ENCODE measurements at regions not wholly inside any gene's neighbourhood (a gene's known extent, or its start where the extent isn't known, plus 50 kb on each side); places are given as distances from the start of the nearest gene placed in this dataset.
A peak's percentile ranks its signal among the peaks of the same experiment; 100 is the strongest.
"Not testable (repeated sequence)": the region's sequence is repeated elsewhere in the genome, so short reads cannot be mapped to it uniquely, and the experiment has no call there.

DNA sequence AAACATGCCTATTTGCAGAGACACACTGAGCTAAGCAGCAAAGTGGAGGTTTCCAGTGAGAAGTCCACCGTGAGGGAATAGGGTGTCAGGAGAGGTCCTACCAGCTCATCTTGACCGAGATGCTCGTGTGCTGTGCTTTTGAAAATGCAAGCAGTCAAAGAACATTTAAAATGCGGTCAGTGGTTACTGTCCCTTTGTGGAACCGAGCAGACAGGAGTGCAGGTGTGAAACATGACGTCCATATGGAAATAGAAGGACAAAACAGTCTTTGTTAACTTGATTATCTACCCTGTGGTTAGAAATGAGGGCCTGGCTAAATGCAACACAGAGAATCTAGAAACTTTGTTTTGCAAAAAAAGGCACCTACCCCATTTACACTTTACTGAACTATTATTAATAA lies 473.3 kb downstream of the SPATA31A6 start:
- not testable (repeated sequence) for DNase-seq

DNA sequence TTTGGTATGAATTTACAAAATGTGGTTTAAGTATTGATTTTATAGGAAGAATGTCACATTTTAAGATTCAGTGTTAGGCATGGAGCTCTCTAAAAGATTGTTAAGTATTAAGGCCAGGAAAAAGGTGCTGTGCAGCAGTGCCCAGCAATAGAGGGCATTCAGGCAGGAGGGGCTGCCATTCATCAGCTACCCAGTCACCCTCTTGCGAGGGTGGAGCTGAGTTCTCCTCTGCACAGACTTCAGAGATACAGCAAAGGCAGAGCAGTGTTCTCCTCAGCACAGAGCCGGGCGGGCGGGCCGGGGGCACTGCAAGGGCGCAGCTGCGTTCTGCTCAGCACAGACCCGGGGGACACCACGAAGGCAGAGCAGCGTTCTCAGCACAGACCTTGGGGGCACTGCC lies 474.0 kb downstream of the SPATA31A6 start:
- not testable (repeated sequence) for DNase-seq

DNA sequence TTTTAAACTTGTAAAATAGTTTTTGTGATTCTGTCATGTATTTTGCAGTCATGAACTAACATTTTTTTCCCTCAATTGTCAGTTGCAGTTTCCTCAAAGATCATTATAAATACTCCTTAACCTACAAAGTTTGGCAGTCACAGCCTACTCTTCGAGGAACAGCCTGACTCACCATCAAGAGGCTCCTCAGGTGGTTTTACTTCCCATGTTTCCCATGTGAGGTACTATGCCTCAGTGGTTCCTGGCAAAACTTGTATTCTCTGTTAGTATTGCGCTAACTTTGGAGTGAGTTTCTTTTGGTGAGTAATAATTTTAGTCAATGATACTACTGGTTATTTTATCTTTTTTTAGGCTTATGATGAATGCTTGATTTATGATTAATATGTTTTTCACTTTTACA lies 513.7 kb downstream of the SPATA31A6 start:
- DNase-seq = not testable (repeated sequence)

DNA sequence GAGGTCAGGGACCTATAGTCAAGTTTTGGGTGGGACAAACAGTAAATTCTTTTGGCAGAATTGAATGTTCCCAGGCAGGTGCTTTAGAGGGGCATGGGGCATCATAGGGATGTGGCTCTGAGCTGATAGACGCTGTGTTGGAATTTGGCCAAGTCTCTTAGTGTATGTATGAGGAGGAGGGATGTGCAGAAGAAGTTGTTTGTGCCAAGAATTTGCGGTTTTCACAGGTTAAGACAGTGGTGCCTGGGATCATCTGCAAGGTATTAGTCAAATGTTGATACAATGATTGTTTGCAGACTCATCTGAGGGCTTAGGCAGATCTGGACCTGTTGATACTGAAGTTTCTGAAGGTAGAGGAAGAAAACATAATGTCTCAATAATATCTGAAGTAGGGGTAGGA lies 519.4 kb downstream of the SPATA31A6 start:
- DNase-seq = not testable (repeated sequence)

DNA sequence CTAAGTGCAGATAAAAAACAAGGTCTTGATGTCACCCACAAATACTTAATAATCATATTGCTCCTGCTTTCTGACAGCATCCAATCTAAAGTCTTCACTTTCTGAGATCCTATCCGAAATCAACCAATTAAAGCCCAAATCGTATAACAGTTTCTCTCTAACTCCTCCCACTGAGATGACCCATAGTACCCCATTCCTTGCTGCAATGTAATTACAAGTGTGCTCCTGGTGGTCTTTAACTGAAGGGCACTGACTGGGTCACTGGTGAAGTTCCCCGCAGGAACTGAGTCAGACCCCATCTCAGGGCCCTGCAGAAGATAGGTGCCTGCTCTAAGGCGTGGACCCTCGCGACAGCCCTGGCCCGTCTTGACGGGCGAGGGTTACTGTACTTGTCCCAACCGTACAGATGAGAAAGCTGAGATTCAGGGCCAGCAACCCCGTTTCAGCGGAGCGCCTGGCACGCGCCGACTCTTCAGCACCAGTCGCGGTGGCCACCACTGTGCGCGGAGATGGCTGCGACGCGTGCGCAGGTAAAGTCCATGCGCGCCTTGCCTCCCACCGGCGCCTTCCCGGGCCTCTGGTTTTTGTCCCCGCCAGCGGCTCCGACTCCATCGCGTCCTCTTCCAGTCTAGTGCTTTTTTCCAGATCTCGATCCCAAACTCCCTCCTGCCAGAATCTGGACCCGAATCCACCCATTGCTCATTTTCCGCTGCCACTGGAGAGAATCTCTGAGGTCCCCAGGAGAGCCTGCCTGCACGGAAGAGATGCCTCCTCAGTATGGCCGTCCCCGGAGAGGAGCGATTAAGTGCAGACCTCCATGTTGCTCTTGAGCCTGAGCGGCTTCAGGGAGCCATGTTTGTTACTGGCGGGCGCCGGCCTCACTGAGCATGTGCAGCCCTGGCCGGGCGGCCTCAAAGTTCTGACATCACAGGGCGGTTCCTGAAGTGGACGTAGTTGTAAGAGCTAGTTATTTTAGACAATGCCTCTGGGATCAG lies 541.7 kb downstream of the SPATA31A6 start:
- DNase-seq = peak in 1 of 14 donors; percentile 6

DNA sequence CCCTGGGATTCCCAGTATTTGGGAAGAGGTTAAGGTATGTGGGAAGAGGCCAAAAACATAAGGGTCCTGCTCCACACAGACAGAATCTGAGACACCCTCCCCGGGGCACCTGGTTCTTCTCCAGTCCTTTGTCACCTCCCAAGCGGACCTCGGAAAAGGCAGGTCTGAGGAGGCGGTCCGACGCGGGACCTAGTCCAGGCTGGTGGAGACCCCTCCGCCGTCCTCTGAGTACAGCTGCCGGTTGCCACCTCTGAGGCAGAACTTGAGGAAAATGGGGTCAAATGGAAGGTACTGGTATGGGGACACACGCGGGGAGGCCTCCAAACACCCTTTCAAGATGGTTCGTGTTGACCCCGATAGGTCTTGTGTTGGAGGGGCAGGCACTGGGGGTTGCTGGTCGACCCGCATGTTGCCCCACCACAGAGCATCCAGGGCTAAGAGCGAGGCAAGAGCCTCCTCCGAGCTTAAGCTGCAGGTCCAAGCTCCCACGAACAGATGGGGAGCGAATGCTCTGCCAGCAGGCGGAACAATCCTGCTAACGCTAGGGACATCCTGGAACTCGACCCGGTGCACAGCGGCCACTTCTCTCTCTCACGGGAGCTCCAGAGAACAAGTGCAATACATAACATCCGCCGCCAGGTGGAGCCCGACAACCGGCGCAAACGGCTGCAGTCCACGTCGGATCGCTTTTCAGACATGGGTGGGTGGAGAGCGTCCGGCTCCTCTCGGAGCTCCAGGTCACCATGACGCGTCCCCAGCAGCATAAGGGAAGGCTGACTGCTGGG lies 559.8 kb downstream of the SPATA31A6 start:
- DNase-seq = peak; percentile 4 to 63 (median 40)

DNA sequence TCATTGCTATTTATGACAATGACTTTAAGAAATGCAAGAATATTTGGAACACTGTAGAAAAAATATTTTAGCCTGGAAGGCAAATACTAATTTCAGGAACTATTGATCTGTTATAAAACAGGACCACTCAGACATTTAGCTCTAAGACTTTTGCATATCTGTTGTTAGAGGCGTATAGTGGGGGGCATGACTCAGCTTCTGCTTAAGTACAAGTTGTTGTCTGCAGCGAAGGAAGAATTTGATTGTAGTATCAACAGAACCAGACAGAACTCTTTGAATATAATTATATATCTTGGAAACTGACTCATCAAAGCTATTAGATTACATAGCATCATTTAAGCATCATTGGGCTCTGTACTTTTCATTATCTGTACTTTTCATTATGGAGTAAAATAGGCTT lies 573.8 kb downstream of the SPATA31A6 start:
- DNase-seq = not testable (repeated sequence)

DNA sequence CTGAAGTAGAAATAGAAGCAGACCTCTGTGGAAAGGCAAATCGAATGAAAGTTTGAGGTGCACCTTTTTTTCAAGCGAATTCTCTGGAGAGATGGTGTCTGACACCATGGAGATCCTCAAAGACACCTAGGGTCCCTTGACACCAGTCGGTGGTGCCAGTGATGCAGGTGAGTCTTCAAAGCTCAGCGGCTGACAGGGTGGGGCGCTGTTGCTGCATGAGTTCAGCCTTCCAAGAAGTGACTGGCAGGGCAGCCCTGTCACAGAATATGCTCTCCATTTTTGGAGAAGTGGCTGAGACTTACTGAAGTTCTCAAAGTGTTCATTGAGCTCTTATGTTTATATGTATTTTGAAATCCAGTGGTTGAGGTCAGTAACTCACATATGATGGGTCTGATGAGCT lies 575.9 kb downstream of the SPATA31A6 start:
- not testable (repeated sequence) for DNase-seq

DNA sequence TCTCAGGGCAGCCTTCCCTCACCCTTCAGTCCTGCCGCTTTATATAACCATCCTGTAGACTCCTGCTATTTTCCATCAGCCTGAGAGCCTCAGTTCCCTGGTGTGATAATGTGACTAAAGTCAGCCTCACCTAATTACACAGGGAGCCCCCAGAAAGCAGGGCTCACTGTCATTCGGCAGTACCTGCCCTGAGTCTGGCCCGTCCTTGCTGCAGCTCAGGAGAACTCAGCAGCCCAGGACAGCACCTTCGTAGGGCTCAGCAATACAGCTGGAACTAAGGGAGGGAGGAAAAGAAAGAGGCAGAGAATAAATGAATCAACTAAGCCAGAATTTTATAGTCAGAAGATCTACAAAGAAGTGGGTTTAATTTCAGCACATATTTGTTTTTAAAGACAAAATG lies 598.7 kb downstream of the SPATA31A6 start:
- not testable (repeated sequence) for DNase-seq

DNA sequence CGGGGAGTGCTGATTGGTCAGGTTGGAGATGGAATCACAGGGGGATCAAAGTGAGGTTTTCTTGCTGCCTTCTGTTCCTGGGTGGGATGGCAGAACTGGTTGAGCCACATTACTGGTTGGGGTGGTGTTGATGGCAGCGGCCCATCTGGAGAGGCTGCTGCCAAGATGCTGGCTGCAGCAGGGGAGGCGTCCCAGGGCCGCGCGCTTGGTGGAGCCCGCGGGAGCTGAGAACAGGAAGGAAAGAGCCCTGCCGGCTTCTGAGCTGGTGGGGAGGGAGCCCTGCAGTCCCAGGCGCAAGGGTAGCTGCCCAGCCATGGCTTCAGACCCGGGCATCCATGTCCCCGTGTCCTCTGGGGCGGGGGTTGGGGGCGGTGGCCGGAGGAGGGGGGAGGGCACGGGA lies 609.3 kb downstream of the SPATA31A6 start:
- DNase-seq = not testable (repeated sequence)

DNA sequence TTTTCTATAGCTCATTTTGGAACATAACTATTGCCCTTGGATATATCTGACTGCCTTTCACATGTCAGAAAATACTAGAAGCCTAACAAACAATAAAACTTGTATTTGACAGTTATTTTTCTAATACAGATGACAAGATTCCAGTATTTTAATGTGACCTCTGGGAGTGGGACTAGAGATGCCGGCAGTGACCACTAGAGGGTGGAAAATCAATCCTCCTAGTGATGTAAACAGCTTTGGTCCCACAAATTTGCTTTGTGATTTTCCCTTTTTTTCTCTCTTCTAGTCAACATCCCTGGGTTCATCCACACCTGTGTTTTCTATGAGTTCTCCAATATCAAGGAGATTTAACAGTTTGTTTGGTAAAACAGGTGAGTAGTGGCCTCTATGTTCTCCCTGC lies 615.1 kb downstream of the SPATA31A6 start:
- DNase-seq = not testable (repeated sequence)

DNA sequence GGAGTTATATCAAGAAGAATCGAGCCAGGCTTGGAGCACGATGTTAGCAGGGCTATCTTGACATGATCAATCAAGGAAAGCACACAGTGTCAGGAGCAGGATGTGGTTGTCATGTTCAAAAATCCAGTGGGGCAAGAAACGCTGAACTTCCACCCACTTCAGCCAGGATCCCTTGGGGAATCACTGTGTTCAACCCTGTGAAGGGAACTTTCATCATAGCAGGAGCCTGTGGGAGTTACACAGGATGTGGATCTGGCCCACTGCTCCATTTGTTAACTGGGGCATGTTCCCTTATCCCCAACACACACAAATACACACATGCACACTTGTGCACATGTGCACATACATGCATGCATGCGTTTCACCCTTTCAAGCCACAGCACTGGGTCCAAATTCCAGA lies 619.3 kb downstream of the SPATA31A6 start:
- not testable (repeated sequence) for DNase-seq

DNA sequence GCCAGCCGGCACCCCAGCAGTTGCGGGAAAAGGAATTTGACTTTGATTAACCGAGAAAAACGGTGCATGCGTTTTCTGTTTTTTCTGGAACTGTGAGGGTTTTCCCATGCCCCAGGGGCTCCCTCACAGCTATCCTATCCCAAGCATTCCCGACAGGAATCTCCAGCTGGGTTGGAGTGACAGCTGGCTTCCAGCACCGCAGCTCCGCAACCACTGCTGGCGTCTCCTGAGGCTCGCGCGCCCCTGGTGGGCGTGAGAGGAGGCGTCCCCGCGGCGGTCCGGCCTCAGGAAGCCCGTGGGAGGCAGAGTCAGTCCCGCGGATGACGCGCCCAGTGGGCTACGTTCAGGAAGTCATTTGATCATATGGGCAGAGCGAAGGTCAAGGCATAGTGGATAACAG lies 623.2 kb downstream of the SPATA31A6 start:
- DNase-seq = not testable (repeated sequence)

DNA sequence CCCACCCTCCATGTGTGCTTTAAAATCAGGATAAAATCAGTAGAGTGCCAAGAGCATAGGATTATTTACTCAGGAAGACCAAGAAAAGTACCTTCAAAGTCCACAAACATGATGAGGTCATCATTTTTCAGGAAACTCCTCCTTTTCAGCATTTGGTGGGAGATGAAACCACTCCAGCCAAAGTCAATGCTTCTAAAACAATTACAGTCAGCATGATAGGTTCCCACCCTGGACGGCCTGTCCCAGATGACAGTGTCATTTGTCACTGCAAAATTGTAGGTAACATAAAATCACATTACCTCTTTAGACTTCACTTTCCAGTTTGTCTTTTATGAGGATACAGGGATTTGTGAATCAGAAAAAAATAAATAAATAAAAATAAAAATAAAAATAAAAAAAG lies 638.0 kb downstream of the SPATA31A6 start:
- not testable (repeated sequence) for DNase-seq

DNA sequence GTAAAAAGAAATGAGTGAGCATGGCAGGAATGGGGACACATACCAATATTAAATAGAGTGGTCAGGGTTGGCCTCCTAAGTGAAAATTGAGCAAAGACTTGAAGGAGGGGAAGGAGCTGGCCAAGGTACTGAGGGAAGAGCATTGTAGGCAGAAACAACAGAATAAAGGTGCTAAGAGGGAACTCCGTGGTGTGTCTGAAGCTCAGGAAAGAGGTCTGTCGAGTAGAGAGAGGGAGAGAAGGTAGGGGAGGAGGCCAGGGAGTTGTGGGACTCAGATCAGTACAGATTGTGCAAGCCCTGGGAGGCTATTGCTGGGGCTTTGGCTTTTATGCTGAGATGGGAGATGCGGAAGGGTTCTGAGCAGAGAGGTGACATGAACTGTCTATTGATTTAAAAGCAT lies 664.7 kb downstream of the SPATA31A6 start:
- not testable (repeated sequence) for DNase-seq

DNA sequence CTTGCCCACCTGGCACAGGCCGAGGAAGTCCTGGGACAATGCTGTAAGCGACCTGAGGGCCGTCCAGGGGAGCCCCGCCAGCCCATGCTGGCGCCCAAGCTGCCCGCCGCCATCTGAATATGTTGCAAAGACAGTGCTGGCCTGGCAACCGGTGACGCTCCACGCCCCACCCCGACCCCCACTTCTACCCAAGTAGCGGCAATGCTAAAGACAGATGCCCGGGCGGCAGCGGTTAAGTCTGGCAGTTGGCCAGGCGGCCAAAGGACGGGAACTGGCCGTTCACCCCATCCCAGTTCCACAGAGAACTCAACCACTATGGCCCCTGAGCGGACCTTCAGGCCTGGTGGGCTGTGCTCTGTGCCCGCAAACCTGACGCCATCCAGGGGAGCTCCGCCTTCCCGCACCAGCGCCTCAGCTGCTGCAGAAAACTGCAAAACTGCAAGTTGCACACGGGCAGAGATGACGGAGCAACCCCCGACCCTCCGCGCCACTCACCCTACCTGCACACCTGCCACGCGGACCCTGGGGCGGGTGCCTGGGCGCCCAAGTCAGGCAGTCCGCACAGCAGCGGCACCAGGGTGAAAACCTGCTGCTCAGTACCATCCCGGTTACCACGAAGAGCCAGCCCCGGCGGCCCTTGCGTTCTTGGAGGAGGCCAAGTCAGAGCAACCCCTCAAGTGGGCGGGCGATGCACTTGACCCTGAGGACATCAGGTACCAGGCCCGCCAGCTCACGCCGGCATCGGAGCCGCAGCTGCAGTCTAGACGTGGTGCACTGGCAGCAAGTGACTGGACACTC lies 667.6 kb downstream of the SPATA31A6 start:
- DNase-seq = not testable (repeated sequence)

DNA sequence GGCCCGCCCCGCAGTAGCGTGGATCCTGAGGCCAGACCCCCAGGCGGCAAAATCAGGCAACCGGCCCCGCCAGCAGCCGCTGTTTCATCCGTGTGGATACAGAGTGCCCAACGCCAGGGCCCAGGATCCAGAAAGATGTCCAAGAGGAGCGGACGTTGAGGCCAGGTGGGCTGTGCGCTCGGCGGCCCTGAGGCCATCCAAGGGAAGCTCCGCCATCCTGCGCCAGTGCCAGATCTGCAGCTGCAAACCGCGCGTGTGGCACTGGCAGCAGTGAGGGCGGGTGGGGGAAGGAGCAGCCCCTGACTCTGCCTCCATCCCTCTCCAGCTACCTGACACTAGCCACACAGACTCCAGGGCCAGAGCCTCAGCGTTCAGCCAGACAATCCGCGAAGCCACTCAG lies 668.2 kb downstream of the SPATA31A6 start:
- not testable (repeated sequence) for DNase-seq

DNA sequence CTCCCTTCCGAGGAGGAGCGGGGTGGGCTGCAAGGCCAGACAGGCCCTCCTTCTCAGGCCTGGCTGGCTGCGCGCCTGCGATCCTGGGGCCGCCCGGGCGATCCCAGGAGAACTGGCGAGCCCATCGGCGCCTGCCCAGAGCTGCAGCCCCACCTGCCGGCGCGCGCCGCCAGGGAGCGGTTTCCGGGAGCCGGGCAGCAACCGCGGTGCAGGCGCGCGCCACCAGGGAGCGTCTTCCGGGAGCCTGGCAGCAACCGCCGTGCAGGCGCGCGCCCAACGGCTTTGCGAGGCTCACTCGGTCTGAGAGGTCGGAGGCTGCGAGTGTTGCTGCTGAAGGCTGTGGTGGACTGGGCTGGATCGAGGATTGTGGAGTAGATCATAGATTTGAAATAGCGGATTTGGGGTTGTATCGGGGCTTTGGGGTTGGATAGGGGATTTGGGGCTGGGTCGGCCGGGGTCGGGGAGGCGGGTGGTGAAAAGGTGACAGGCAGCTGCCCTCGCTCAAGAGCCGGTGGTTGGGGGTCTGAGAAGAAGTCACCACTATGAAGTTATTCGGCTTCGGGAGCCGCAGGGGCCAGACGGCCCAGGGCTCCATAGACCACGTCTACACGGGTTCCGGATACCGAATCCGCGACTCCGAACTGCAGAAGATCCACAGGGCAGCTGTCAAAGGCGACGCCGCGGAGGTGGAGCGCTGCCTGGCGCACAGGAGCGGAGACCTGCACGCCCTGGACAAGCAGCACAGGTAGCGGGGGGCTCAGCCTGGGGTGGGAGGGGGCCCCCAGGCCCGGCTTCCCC lies 668.9 kb downstream of the SPATA31A6 start:
- DNase-seq = peak in 3 of 14 donors; percentile 1 to 37 (median 1)

DNA sequence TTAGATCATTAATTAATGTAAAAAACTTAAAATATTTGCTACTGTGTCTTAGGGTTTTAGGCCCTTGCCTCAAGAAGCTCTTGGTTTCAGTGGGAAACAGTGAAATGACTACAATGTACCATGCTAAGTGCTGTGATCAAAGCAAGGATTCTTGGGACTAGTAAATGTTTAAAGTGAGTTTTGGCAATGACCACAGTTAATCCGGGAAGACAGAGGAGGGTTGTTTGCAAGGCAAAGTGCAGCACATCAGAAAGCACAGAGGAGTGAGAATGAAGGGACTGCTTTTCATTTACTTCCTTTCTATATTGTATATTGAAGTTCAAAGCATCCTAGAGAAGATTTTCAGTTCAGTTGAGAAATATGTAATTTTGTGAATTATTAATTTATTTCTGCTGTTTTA lies 676.7 kb downstream of the SPATA31A6 start:
- not testable (repeated sequence) for DNase-seq

DNA sequence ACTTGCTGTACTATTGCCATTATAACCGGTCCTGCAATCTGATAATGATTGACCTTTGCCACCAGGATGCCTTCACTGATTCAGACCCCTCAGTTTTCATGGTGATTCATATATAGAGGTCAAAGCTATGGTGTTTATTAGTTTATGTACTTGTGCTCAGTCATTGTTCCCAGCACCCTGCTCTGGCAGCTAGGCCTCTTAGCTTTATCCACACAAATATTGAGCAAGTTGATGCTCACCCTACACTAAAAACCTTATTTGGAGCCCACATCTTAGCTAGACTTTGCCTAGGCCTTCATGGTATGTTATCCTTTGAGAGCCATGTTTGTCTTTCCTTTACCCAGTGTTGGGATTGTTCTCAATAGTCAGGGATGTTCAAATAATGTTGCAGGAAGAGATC lies 679.0 kb downstream of the SPATA31A6 start:
- not testable (repeated sequence) for DNase-seq
